ENCODE measurements at regions not wholly inside any gene's neighbourhood (a gene's known extent, or its start where the extent isn't known, plus 50 kb on each side); places are given as distances from the start of the nearest gene placed in this dataset.

- TF ChIP-seq, protein P1, sequence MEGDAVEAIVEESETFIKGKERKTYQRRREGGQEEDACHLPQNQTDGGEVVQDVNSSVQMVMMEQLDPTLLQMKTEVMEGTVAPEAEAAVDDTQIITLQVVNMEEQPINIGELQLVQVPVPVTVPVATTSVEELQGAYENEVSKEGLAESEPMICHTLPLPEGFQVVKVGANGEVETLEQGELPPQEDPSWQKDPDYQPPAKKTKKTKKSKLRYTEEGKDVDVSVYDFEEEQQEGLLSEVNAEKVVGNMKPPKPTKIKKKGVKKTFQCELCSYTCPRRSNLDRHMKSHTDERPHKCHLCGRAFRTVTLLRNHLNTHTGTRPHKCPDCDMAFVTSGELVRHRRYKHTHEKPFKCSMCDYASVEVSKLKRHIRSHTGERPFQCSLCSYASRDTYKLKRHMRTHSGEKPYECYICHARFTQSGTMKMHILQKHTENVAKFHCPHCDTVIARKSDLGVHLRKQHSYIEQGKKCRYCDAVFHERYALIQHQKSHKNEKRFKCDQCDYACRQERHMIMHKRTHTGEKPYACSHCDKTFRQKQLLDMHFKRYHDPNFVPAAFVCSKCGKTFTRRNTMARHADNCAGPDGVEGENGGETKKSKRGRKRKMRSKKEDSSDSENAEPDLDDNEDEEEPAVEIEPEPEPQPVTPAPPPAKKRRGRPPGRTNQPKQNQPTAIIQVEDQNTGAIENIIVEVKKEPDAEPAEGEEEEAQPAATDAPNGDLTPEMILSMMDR (IDR thresholded peaks at IDR 0.05; ENCODE audit: insufficient read depth, low read length, severe bottlenecking): no peak
- no peaks in the 10 kb centered on the region for H3K27me3 ChIP-seq (ENCODE audit: control insufficient read depth, insufficient read depth, low read length)
- H3K36me3 ChIP-seq (ENCODE audit: control insufficient read depth, insufficient read depth, low read length): no peaks in the 10 kb centered on the region
- FAIRE-seq: peak; percentile 28
- H3K4me3 ChIP-seq (ENCODE audit: low read depth, low read length): no peak overlapping the region
- no peak for DNase-seq (ENCODE audit: low read depth)
Measured at GRCh38 chr10:93218386-93218785, 144.7 kb downstream of the CYP26A1 start.

- FAIRE-seq (no peak), DNase-seq (ENCODE audit: low read depth) (no peak)
- no peaks in the 10 kb centered on the region for H3K36me3 ChIP-seq (ENCODE audit: control insufficient read depth, insufficient read depth, low read length)
- H3K27me3 ChIP-seq (ENCODE audit: control insufficient read depth, insufficient read depth, low read length): no peaks in the 10 kb centered on the region
- no peak overlapping the region for H3K4me3 ChIP-seq (ENCODE audit: low read depth, low read length)
- TF ChIP-seq, protein P1 (IDR thresholded peaks at IDR 0.05; ENCODE audit: insufficient read depth, low read length, severe bottlenecking): no peak
Measured at GRCh38 chr10:93219347-93219746, 145.7 kb downstream of the CYP26A1 start.

DNA sequence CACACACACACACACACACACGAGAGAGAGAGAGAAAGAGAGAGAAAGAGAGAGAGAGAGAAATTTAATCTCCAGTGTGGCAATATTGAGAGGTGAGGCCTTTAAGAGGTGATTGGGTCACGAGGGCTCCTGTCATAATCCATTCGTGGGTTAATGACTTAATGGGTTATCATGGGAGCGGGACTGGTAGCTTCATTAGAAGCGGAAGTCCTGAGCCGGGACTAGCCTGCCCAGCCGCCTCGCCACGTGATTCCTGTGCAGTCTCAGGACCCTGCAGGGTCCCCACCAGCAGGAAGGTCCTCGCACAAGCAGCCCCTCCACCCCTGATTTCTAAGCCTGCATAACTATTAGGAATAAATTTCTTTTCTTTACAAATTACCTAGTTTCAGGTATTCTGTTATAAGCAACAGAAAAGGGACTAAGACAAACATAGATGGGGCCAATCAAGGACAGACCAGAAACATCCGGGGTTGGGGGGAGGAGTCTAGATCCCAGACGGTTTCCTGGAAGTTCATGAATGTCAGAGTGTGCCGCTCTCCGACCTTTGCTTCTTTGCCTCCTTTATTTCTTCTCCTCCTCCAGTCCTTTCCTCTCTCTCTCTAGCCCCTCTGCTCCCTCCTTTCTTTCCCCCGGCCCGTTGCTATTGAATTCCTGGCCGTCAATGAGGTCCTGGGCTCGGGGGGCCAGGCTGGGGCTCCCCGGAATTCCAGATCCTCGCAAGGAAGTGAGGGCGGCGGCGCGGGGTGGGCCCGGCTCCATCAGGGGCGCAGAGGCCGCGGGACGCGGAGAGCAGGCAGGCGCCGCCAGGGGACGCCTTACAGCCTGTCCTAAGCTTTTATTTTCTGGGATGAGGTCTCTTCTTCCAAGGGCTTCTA lies 146.8 kb downstream of the CYP26A1 start:
- Histone ChIP-seq H3K27me3 (ENCODE audit: control insufficient read depth, insufficient read depth, low read length) (no peaks in the 10 kb centered on the region), H3K4me3 (ENCODE audit: low read depth, low read length) (no peak overlapping the region), H3K36me3 (ENCODE audit: control insufficient read depth, insufficient read depth, low read length) (no peaks in the 10 kb centered on the region)
- FAIRE-seq (no peak), DNase-seq (ENCODE audit: low read depth) (no peak)
- TF ChIP-seq, protein P1 (IDR thresholded peaks at IDR 0.05; ENCODE audit: insufficient read depth, low read length, severe bottlenecking): no peak

DNA sequence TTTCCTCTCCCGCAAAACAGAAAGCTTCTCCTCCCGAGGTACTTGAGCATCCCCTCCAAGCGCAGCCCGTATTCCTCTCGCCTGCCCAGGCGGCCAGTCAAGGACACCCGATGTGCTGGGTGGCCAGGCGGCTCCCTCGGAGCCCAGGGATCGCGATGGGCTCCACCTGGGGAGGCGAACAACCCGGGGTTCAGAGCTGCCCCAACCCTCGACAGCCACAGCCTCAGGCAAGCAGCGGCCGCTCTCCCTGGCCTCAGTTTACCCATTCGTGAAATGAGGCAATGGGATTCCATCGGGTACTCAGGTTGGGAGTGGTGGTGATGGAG lies 147.4 kb downstream of the CYP26A1 start:
- DNase-seq (ENCODE audit: low read depth) (no peak), FAIRE-seq (no peak)
- TF ChIP-seq, protein P1 (IDR thresholded peaks at IDR 0.05; ENCODE audit: insufficient read depth, low read length, severe bottlenecking): no peak
- Histone ChIP-seq H3K27me3 (ENCODE audit: control insufficient read depth, insufficient read depth, low read length) (no peaks in the 10 kb centered on the region), H3K4me3 (ENCODE audit: low read depth, low read length) (no peak overlapping the region), H3K36me3 (ENCODE audit: control insufficient read depth, insufficient read depth, low read length) (no peaks in the 10 kb centered on the region)

- Histone ChIP-seq H3K27me3 (ENCODE audit: control insufficient read depth, insufficient read depth, low read length) (no peaks in the 10 kb centered on the region), H3K4me3 (ENCODE audit: low read depth, low read length) (no peak overlapping the region), H3K36me3 (ENCODE audit: control insufficient read depth, insufficient read depth, low read length) (no peaks in the 10 kb centered on the region)
- DNase-seq (ENCODE audit: low read depth): no peak
- no peak for FAIRE-seq
- TF ChIP-seq, protein P1 (IDR thresholded peaks at IDR 0.05; ENCODE audit: insufficient read depth, low read length, severe bottlenecking): no peak
Measured at GRCh38 chr10:93221521-93221920, 147.8 kb downstream of the CYP26A1 start.

Measured in bronchial epithelial cell (primary cell).